ENCODE measurements at regions not wholly inside any gene's neighbourhood (a gene's known extent, or its start where the extent isn't known, plus 50 kb on each side); places are given as distances from the start of the nearest gene placed in this dataset.

DNA sequence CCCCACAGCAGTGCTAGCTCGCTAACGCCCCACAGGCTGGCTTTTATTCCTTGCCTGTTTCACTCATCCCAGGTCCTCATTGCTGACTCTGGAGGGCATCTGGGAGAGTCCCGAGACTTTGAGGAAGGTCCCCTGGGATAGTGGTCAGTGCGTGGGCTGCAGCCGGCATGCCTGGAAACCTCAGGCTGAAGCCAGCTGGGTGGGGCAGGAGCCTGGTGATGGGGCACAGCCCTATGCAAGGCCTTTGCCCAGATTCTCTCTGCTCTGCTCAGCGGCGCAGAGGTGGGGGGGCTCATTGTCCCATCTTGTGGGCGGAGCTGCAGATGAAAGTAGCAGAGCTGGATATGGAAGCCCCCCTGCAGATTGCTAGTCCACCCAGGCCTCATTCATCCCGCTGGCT is 55.7 kb upstream of the SMAD6 start:
- H2AFZ ChIP-seq, result no peak overlapping the region
- peaks cover 16% of the 10 kb centered on the region for H3K4me1 ChIP-seq (ENCODE audit: insufficient read depth)
- no peaks in the 10 kb centered on the region for H3K9me2 ChIP-seq (replicated peaks; ENCODE audit: insufficient read depth)
- TF ChIP-seq EZH2 (IDR thresholded peaks at IDR 0.05; ENCODE audit: borderline replicate concordance), result no peak
- TF ChIP-seq, protein P1, sequence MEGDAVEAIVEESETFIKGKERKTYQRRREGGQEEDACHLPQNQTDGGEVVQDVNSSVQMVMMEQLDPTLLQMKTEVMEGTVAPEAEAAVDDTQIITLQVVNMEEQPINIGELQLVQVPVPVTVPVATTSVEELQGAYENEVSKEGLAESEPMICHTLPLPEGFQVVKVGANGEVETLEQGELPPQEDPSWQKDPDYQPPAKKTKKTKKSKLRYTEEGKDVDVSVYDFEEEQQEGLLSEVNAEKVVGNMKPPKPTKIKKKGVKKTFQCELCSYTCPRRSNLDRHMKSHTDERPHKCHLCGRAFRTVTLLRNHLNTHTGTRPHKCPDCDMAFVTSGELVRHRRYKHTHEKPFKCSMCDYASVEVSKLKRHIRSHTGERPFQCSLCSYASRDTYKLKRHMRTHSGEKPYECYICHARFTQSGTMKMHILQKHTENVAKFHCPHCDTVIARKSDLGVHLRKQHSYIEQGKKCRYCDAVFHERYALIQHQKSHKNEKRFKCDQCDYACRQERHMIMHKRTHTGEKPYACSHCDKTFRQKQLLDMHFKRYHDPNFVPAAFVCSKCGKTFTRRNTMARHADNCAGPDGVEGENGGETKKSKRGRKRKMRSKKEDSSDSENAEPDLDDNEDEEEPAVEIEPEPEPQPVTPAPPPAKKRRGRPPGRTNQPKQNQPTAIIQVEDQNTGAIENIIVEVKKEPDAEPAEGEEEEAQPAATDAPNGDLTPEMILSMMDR (IDR thresholded peaks at IDR 0.05; ENCODE audit: poor library complexity), result no peak
- TF ChIP-seq EZH2phosphoT487 (IDR thresholded peaks at IDR 0.05; ENCODE audit: low read depth, severe bottlenecking, unreplicated experiment), result no peak
- DNase-seq (ENCODE audit: low spot score), result no peak
- no peaks in the 10 kb centered on the region for H3K27me3 ChIP-seq
- no peaks in the 10 kb centered on the region for H3K9me3 ChIP-seq (ENCODE audit: low read depth)
- H3K36me3 ChIP-seq (replicated peaks; ENCODE audit: insufficient read depth, low read depth), result no peaks in the 10 kb centered on the region
- H3K79me2 ChIP-seq, result no peaks in the 10 kb centered on the region
- H3K4me2 ChIP-seq, result no peak overlapping the region
- H3K4me3 ChIP-seq, result no peak overlapping the region
- H4K20me1 ChIP-seq (ENCODE audit: insufficient read depth, poor library complexity, severe bottlenecking), result no peaks in the 10 kb centered on the region
- 82% methylated on average over 9 of the region's 9 CpGs for WGBS (ENCODE audit: low lambda C conversion rate, missing lambda C conversion rate)
- H3K27ac ChIP-seq, result no peak overlapping the region

DNA sequence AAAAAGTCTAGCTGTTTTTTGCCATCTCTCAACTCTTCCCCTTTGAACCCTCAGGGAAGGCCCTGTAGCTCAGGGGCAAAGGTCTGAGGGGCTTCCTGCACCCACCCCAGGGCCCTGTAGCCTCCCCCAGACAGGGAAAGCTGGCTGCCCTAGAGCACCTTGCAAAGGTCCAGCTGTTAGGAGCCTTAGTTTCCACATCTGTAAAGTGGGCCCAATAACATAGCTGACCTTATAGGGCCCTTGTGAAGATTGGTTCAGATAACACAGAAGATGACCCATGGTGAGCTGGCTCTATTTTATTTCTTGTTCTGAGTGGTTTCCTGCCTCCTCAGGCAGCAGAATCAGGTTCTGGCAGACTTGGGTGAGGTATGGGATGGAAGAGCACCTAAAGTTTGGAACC is 55.2 kb upstream of the SMAD6 start:
- H3K9me3 ChIP-seq (ENCODE audit: low read depth), result no peaks in the 10 kb centered on the region
- H3K27me3 ChIP-seq, result no peaks in the 10 kb centered on the region
- no peaks in the 10 kb centered on the region for H3K36me3 ChIP-seq (replicated peaks; ENCODE audit: insufficient read depth, low read depth)
- no peaks in the 10 kb centered on the region for H3K9me2 ChIP-seq (replicated peaks; ENCODE audit: insufficient read depth)
- TF ChIP-seq, protein P1 (IDR thresholded peaks at IDR 0.05; ENCODE audit: poor library complexity), result no peak
- TF ChIP-seq EZH2 (IDR thresholded peaks at IDR 0.05; ENCODE audit: borderline replicate concordance) (no peak), EZH2phosphoT487 (IDR thresholded peaks at IDR 0.05; ENCODE audit: low read depth, severe bottlenecking, unreplicated experiment) (no peak)
- H3K4me1 ChIP-seq (ENCODE audit: insufficient read depth), result peaks cover 16% of the 10 kb centered on the region
- no peak overlapping the region for H3K4me3 ChIP-seq
- no peaks in the 10 kb centered on the region for H4K20me1 ChIP-seq (ENCODE audit: insufficient read depth, poor library complexity, severe bottlenecking)
- H2AFZ ChIP-seq, result no peak overlapping the region
- H3K27ac ChIP-seq, result no peak overlapping the region
- H3K4me2 ChIP-seq, result no peak overlapping the region
- DNase-seq (ENCODE audit: low spot score), result no peak
- H3K79me2 ChIP-seq, result no peaks in the 10 kb centered on the region

DNA sequence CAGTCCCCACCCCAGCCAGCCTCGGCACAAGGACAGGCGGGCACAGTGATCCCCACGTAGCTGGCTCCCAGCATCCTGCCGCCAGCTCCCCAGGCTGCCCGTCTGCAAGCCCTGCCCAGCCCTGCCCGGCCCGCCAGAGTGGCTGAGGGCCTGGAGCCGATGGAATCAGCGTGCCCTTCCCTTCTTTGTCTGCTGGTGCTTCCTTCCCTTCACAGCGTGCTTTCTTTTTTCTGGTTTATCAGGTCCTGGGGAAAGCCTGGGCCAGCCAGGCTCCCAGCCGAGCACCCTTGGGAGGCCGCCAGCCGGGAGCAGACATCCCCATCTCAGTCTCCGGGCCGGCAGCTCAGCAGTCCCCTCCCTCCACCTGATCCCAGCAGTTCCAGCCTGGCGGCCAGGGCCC is 54.7 kb upstream of the SMAD6 start:
- no peak for TF ChIP-seq EZH2phosphoT487 (IDR thresholded peaks at IDR 0.05; ENCODE audit: low read depth, severe bottlenecking, unreplicated experiment)
- TF ChIP-seq, protein P1 (IDR thresholded peaks at IDR 0.05; ENCODE audit: poor library complexity), result no peak
- TF ChIP-seq EZH2 (IDR thresholded peaks at IDR 0.05; ENCODE audit: borderline replicate concordance), result no peak
- 83% methylated on average over 16 of the region's 16 CpGs for WGBS (ENCODE audit: low lambda C conversion rate, missing lambda C conversion rate)
- no peaks in the 10 kb centered on the region for H3K36me3 ChIP-seq (replicated peaks; ENCODE audit: insufficient read depth, low read depth)
- no peaks in the 10 kb centered on the region for H3K79me2 ChIP-seq
- H3K27ac ChIP-seq, result no peak overlapping the region
- H3K4me2 ChIP-seq, result no peak overlapping the region
- H2AFZ ChIP-seq, result no peak overlapping the region
- H3K9me2 ChIP-seq (replicated peaks; ENCODE audit: insufficient read depth), result no peaks in the 10 kb centered on the region
- H4K20me1 ChIP-seq (ENCODE audit: insufficient read depth, poor library complexity, severe bottlenecking), result no peaks in the 10 kb centered on the region
- DNase-seq (ENCODE audit: low spot score), result no peak
- H3K27me3 ChIP-seq, result no peaks in the 10 kb centered on the region
- H3K4me1 ChIP-seq (ENCODE audit: insufficient read depth), result peaks cover 16% of the 10 kb centered on the region
- H3K4me3 ChIP-seq, result no peak overlapping the region
- no peaks in the 10 kb centered on the region for H3K9me3 ChIP-seq (ENCODE audit: low read depth)

DNA sequence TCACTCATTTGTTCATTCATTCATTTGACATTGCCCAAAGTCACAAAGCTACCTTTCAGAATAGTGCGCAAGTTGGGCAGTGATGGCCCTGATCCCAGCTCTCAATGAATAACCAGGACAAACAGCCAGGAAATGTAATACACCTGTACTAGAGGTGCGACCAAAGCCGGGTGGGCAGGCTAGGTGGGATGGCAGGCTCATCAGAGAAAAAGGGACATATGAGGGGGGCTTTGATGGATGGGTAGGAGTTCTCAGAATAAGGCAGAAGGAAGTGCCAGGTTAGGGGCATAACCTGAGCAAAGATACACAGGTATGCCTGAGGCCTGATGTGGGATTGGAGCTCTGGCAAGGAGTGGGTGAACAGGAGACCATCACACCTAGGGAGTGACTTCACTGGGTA is 53.4 kb upstream of the SMAD6 start:
- H3K27me3 ChIP-seq, result no peaks in the 10 kb centered on the region
- no peaks in the 10 kb centered on the region for H3K79me2 ChIP-seq
- no peak overlapping the region for H3K4me3 ChIP-seq
- no peak overlapping the region for H3K27ac ChIP-seq
- no peaks in the 10 kb centered on the region for H3K9me2 ChIP-seq (replicated peaks; ENCODE audit: insufficient read depth)
- H3K4me2 ChIP-seq, result no peak overlapping the region
- TF ChIP-seq, protein P1 (IDR thresholded peaks at IDR 0.05; ENCODE audit: poor library complexity), result no peak
- no peak for TF ChIP-seq EZH2 (IDR thresholded peaks at IDR 0.05; ENCODE audit: borderline replicate concordance)
- TF ChIP-seq EZH2phosphoT487 (IDR thresholded peaks at IDR 0.05; ENCODE audit: low read depth, severe bottlenecking, unreplicated experiment), result no peak
- 77% methylated on average over 3 of the region's 3 CpGs for WGBS (ENCODE audit: low lambda C conversion rate, missing lambda C conversion rate)
- no peaks in the 10 kb centered on the region for H3K9me3 ChIP-seq (ENCODE audit: low read depth)
- no peaks in the 10 kb centered on the region for H3K36me3 ChIP-seq (replicated peaks; ENCODE audit: insufficient read depth, low read depth)
- H2AFZ ChIP-seq, result no peak overlapping the region
- H4K20me1 ChIP-seq (ENCODE audit: insufficient read depth, poor library complexity, severe bottlenecking), result no peaks in the 10 kb centered on the region
- peaks cover 11% of the 10 kb centered on the region for H3K4me1 ChIP-seq (ENCODE audit: insufficient read depth)
- DNase-seq (ENCODE audit: low spot score), result no peak
